GM12891 (cell line): ENCODE measurements at regions not wholly inside any gene's neighbourhood (a gene's known extent, or its start where the extent isn't known, plus 50 kb on each side); places are given as distances from the start of the nearest gene placed in this dataset.
"Not testable (repeated sequence)": the region's sequence is repeated elsewhere in the genome, so short reads cannot be mapped to it uniquely, and the experiment has no call there.

Experiments used
- DNase-seq: peaks from one replicate; pipeline ENCODE4 v3.0.0; 2011; ENCODE audit warnings: low spot score; ENCODE audit not compliant: insufficient read length
- FAIRE-seq: peaks from 2 replicates; lab custom pipeline; 2011; peaks lifted over from hg19 to GRCh38; lab: Jason Lieb, UNC
- PAX5 ChIP-seq: IDR thresholded peaks from 2 replicates; pipeline ENCODE4 v1.6.1; 2011; ENCODE audit warnings: low read length, moderate library complexity, mild to moderate bottlenecking; ENCODE audit not compliant: insufficient read depth, severe bottlenecking
- POLR2A ChIP-seq: IDR thresholded peaks from 2 replicates; pipeline ENCODE4 v1.6.1; 2011; ENCODE audit warnings: low read depth, low read length, control low read depth
- POLR2AphosphoS5 ChIP-seq: IDR thresholded peaks from 2 replicates; pipeline ENCODE4 v1.6.1; 2011; ENCODE audit warnings: low read depth, low read length, control low read depth
- POU2F2 ChIP-seq: IDR thresholded peaks from 2 replicates; pipeline ENCODE4 v1.6.1; 2011; ENCODE audit warnings: low read depth, mild to moderate bottlenecking, control low read depth, low read length, moderate library complexity
- SPI1 ChIP-seq: IDR thresholded peaks from 2 replicates; pipeline ENCODE4 v1.6.1; 2011; ENCODE audit warnings: low read depth, low read length, control low read depth
- TAF1 ChIP-seq: IDR thresholded peaks from 2 replicates; pipeline ENCODE4 v1.6.1; 2011; ENCODE audit warnings: low read depth, low read length, control low read depth

- TF ChIP-seq SPI1 (no peak), POLR2A (no peak), POLR2AphosphoS5 (no peak), TAF1 (no peak), POU2F2 (no peak), PAX5 (no peak)
- DNase-seq = no peak
- FAIRE-seq = no peak
These were observed 368.5 kb downstream of the TBC1D32 start for GRCh38 chr6:120965814-120966213.

GRCh38 chr6:120960761-120961160 lies 373.5 kb downstream of the TBC1D32 start:
- TF ChIP-seq SPI1 = no peak
- no peak for TF ChIP-seq POLR2AphosphoS5
- TF ChIP-seq PAX5 = no peak
- no peak for TF ChIP-seq POLR2A
- TF ChIP-seq POU2F2 = no peak
- TF ChIP-seq TAF1 = no peak
- DNase-seq (no peak), FAIRE-seq (no peak)

GRCh38 chr6:120954111-120954510 lies 380.2 kb downstream of the TBC1D32 start:
- TF ChIP-seq TAF1 (no peak), POLR2A (no peak), PAX5 (no peak), SPI1 (no peak), POLR2AphosphoS5 (no peak), POU2F2 (no peak)
- FAIRE-seq (no peak), DNase-seq (no peak)

- TF ChIP-seq POLR2AphosphoS5 = no peak
- no peak for TF ChIP-seq TAF1
- TF ChIP-seq PAX5 = no peak
- no peak for TF ChIP-seq POLR2A
- no peak for TF ChIP-seq POU2F2
- TF ChIP-seq SPI1 = no peak
- DNase-seq (no peak), FAIRE-seq (no peak)
These were observed 383.0 kb downstream of the TBC1D32 start for GRCh38 chr6:120951258-120951657.

- TF ChIP-seq PAX5 (no peak), TAF1 (no peak), POLR2AphosphoS5 (no peak), POLR2A (no peak), SPI1 (no peak), POU2F2 (no peak)
- DNase-seq (no peak), FAIRE-seq (no peak)
These were observed 387.2 kb downstream of the TBC1D32 start for GRCh38 chr6:120947111-120947510.

- DNase-seq (no peak), FAIRE-seq (no peak)
- TF ChIP-seq SPI1 (peak; percentile 61), POLR2AphosphoS5 (no peak)
These were observed 388.2 kb downstream of the TBC1D32 start for GRCh38 chr6:120945905-120946594.

- DNase-seq (peak; percentile 18), FAIRE-seq (peak; percentile 69)
- TF ChIP-seq POLR2A = no peak
- TF ChIP-seq POLR2AphosphoS5 = no peak
- peak; percentile 74 for TF ChIP-seq SPI1
- no peak for TF ChIP-seq POU2F2
These were observed 395.3 kb downstream of the TBC1D32 start for GRCh38 chr6:120938876-120939472.

GRCh38 chr6:120938164-120938875 lies 396.0 kb downstream of the TBC1D32 start:
- FAIRE-seq = no peak
- no peak for DNase-seq
- no peak for TF ChIP-seq POLR2A
- TF ChIP-seq SPI1 = peak; percentile 80

GRCh38 chr6:120935908-120936307 lies 398.4 kb downstream of the TBC1D32 start:
- no peak for FAIRE-seq
- DNase-seq = no peak

GRCh38 chr6:120935016-120935415 lies 399.3 kb downstream of the TBC1D32 start:
- FAIRE-seq (no peak), DNase-seq (no peak)
- TF ChIP-seq SPI1 (no peak), POLR2AphosphoS5 (no peak), POLR2A (no peak), POU2F2 (no peak), PAX5 (no peak), TAF1 (no peak)

More at GRCh38 chr6:120935908-120936307, 398.4 kb downstream of the TBC1D32 start:
- TF ChIP-seq POLR2AphosphoS5 (no peak), PAX5 (no peak), TAF1 (no peak), POLR2A (no peak), POU2F2 (no peak), SPI1 (no peak)

- not testable (repeated sequence) for FAIRE-seq, DNase-seq
These were observed 402.6 kb downstream of the TBC1D32 start for GRCh38 chr6:120931520-120932180.

GRCh38 chr6:120930500-120930899 lies 403.8 kb downstream of the TBC1D32 start:
- FAIRE-seq, DNase-seq: not testable (repeated sequence)
